SK-N-SH treated with all-trans-retinoic acid at 6 μM for 48 hours (cell line): ENCODE measurements at regions not wholly inside any gene's neighbourhood (a gene's known extent, or its start where the extent isn't known, plus 50 kb on each side); places are given as distances from the start of the nearest gene placed in this dataset.

Experiments
- ATAC-seq: fragments of 200-7000 bp; cut with Tn5 transposase; 3 replicates; pipeline ENCODE4 v1.9.1; 2020; ENCODE audit warnings: mild to moderate bottlenecking, moderate library complexity
- ARNTL ChIP-seq: fragments of 450-650 bp; formaldehyde crosslinking; IDR thresholded peaks from 2 replicates; pipeline ENCODE4 v1.5.0; 2020; ENCODE audit warnings: low read depth, mild to moderate bottlenecking, moderate library complexity, borderline replicate concordance
- CREB5 ChIP-seq: fragments of 250-450 bp; sonication (Bioruptor Pico); IDR thresholded peaks from 2 replicates; pipeline ENCODE4 v1.5.1; 2020; ENCODE audit warnings: low read depth, mild to moderate bottlenecking, moderate library complexity
- CSDC2 ChIP-seq: fragments of 250-450 bp; sonication (Bioruptor Pico); IDR thresholded peaks from 2 replicates; pipeline ENCODE4 v1.5.0; 2020; ENCODE audit warnings: mild to moderate bottlenecking, moderate library complexity
- CSRNP3 ChIP-seq: fragments of 250-450 bp; sonication (Bioruptor Pico); IDR thresholded peaks from 2 replicates; pipeline ENCODE4 v1.5.1; 2021; ENCODE audit warnings: mild to moderate bottlenecking, moderate library complexity
- ESRRG ChIP-seq: fragments of 250-450 bp; sonication (Bioruptor Pico); IDR thresholded peaks from 2 replicates; pipeline ENCODE4 v1.6.1; 2021; ENCODE audit warnings: mild to moderate bottlenecking
- GLIS3 ChIP-seq: fragments of 250-450 bp; sonication (Bioruptor Pico); IDR thresholded peaks from 2 replicates; pipeline ENCODE4 v1.5.0; 2020; ENCODE audit warnings: mild to moderate bottlenecking, moderate library complexity
- ISL1 ChIP-seq: fragments of 250-450 bp; sonication (Bioruptor Pico); IDR thresholded peaks from 2 replicates; pipeline ENCODE4 v2.1.2; 2022; ENCODE audit warnings: mild to moderate bottlenecking, moderate library complexity
- OSR1 ChIP-seq: fragments of 250-450 bp; sonication (Bioruptor Pico); IDR thresholded peaks from 2 replicates; pipeline ENCODE4 v1.8.0; 2022; ENCODE audit warnings: moderate library complexity, mild to moderate bottlenecking, inconsistent platforms
- PATZ1 ChIP-seq: fragments of 250-450 bp; sonication (Bioruptor Pico); IDR thresholded peaks from 2 replicates; pipeline ENCODE4 v1.8.0; 2020; ENCODE audit warnings: mild to moderate bottlenecking, moderate library complexity, borderline replicate concordance
- POU6F1 ChIP-seq: fragments of 250-450 bp; sonication (Bioruptor Pico); IDR thresholded peaks from 2 replicates; pipeline ENCODE4 v1.8.0; 2021; ENCODE audit warnings: low read depth, mild to moderate bottlenecking, moderate library complexity, borderline replicate concordance
- PPARA ChIP-seq: fragments of 250-450 bp; sonication (Bioruptor Pico); IDR thresholded peaks from 2 replicates; pipeline ENCODE4 v1.5.0; 2020; ENCODE audit warnings: mild to moderate bottlenecking, borderline replicate concordance
- RARB ChIP-seq: fragments of 250-450 bp; sonication (Bioruptor Pico); IDR thresholded peaks from 2 replicates; pipeline ENCODE4 v1.8.0; 2021; ENCODE audit warnings: mild to moderate bottlenecking, moderate library complexity
- SNAI2 ChIP-seq: fragments of 250-450 bp; sonication (Bioruptor Pico); IDR thresholded peaks from 2 replicates; pipeline ENCODE4 v1.5.0; 2020; ENCODE audit warnings: mild to moderate bottlenecking, moderate library complexity
- TCF4 ChIP-seq: fragments of 250-450 bp; sonication (Bioruptor Pico); IDR thresholded peaks from 2 replicates; pipeline ENCODE4 v1.8.0; 2021; ENCODE audit warnings: mild to moderate bottlenecking, moderate library complexity, borderline replicate concordance
- TOX ChIP-seq: fragments of 250-450 bp; sonication (Bioruptor Pico); IDR thresholded peaks from 2 replicates; pipeline ENCODE4 v1.8.0; 2021; ENCODE audit warnings: mild to moderate bottlenecking, moderate library complexity, borderline replicate concordance
- TSHZ2 ChIP-seq: fragments of 250-450 bp; sonication (Bioruptor Pico); IDR thresholded peaks from 2 replicates; pipeline ENCODE4 v1.5.0; 2020; ENCODE audit warnings: mild to moderate bottlenecking, moderate library complexity
- ZC3H10 ChIP-seq: fragments of 250-450 bp; sonication (Bioruptor Pico); IDR thresholded peaks from 2 replicates; pipeline ENCODE4 v1.5.1; 2021; ENCODE audit warnings: mild to moderate bottlenecking, moderate library complexity
- ZFP3 ChIP-seq: fragments of 250-450 bp; sonication (Bioruptor Pico); IDR thresholded peaks from 2 replicates; pipeline ENCODE4 v1.5.0; 2020; ENCODE audit warnings: mild to moderate bottlenecking, moderate library complexity
- ZFP30 ChIP-seq: fragments of 450-650 bp; formaldehyde crosslinking; IDR thresholded peaks from 2 replicates; pipeline ENCODE4 v1.5.0; 2022; ENCODE audit warnings: mild to moderate bottlenecking, moderate library complexity
- ZNF565 ChIP-seq: fragments of 450-650 bp; formaldehyde crosslinking; conservative IDR thresholded peaks from 2 replicates; pipeline ENCODE4 v1.5.0; 2020; ENCODE audit warnings: low read depth, mild to moderate bottlenecking, moderate library complexity
- ZNF70 ChIP-seq: fragments of 450-650 bp; formaldehyde crosslinking; IDR thresholded peaks from 2 replicates; pipeline ENCODE4 v1.5.0; 2020; ENCODE audit warnings: mild to moderate bottlenecking, moderate library complexity
- ZNF8 ChIP-seq: fragments of 450-650 bp; formaldehyde crosslinking; IDR thresholded peaks from 2 replicates; pipeline ENCODE4 v1.5.0; 2020; ENCODE audit warnings: mild to moderate bottlenecking, moderate library complexity

GRCh38 chr2:49755777-49756176, 601.5 kb upstream of the FSHR start:
- ATAC-seq, result no peak
- TF ChIP-seq ZNF565 (CRISPR knock-in tag) (no peak), ZC3H10 (CRISPR knock-in tag) (no peak), TSHZ2 (CRISPR knock-in tag) (no peak), ESRRG (no peak), PPARA (CRISPR knock-in tag) (no peak), ARNTL (no peak)

- TF ChIP-seq SNAI2 (no peak), TOX (CRISPR knock-in tag) (no peak), ISL1 (CRISPR knock-in tag) (no peak), ZFP30 (CRISPR knock-in tag) (no peak), CSRNP3 (CRISPR knock-in tag) (no peak), TCF4 (CRISPR knock-in tag) (no peak)
- ATAC-seq, result no peak
Measured at GRCh38 chr2:49754381-49754780, 600.1 kb upstream of the FSHR start.

- TF ChIP-seq TOX (CRISPR knock-in tag), result no peak
- no peak for TF ChIP-seq ZNF70 (CRISPR knock-in tag)
- TF ChIP-seq OSR1 (CRISPR knock-in tag), result no peak
- TF ChIP-seq ISL1 (CRISPR knock-in tag), result no peak
- no peak for TF ChIP-seq CREB5 (CRISPR knock-in tag)
- no peak for TF ChIP-seq TCF4 (CRISPR knock-in tag)
- no peak for TF ChIP-seq PPARA (CRISPR knock-in tag)
- TF ChIP-seq RARB (CRISPR knock-in tag), result no peak
- no peak for TF ChIP-seq SNAI2
- no peak for TF ChIP-seq ESRRG
- no peak for TF ChIP-seq ZFP3 (CRISPR knock-in tag)
- TF ChIP-seq ZNF8, result no peak
- no peak for TF ChIP-seq CSDC2 (CRISPR knock-in tag)
- TF ChIP-seq ZFP30 (CRISPR knock-in tag), result no peak
- TF ChIP-seq PATZ1, result no peak
- no peak for TF ChIP-seq GLIS3 (CRISPR knock-in tag)
- no peak for TF ChIP-seq POU6F1 (CRISPR knock-in tag)
- no peak for TF ChIP-seq ZNF565 (CRISPR knock-in tag)
- TF ChIP-seq ZC3H10 (CRISPR knock-in tag), result no peak
- TF ChIP-seq CSRNP3 (CRISPR knock-in tag), result no peak
- ATAC-seq, result no peak
Measured at GRCh38 chr2:49753344-49753985, 599.1 kb upstream of the FSHR start.
